NCI-H510A treated with DMSO at 0.1 percent for 48 hours (cell line): ENCODE measurements at regions not wholly inside any gene's neighbourhood (a gene's known extent, or its start where the extent isn't known, plus 50 kb on each side); places are given as distances from the start of the nearest gene placed in this dataset.

Experiments
- DNase-seq: peaks from one replicate; lab custom pipeline; 2025; lab: John Stamatoyannopoulos, UW

DNA sequence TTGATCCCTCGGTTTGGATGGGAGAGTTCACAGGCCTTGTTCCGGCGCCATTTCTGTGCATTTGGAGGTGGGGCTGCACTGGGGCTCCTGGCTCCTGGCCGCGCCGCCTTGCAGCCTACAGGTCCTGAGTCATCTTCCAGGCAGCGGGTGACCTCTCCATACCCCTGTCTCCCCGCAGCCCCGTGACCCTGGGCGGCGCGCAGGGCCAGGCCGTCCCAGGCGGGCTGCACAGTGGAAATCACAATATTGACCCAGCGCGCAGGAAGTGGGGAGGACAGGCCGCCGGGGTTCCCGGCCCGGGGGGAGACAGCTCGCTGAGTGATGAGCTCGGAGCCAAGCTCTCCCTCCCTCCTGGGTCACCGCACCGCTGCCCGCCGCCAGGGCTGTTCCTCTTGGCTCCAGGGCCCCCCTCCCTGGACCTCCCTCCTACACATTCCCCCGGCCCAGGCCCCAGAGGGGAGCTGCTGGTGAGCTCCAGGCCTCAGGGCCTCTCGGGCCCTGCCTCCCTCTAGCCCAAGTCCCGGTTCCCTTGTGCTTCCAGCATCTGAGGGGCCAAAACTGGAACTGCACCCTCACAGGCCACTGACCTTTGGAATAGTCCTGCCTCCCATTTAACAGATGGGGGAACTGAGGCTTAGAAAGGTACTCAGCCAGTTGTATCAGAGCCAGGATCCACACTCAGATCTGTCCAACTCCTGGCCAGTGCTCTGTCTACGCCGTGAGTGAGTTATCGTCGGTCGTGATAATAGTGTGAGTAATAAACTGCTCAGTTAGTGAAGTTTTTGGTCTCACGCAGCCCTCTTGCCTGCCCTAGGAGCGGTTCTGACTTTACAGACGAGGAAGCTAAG is 142.9 kb upstream of the WNT4 start:
- DNase-seq = no peak

DNA sequence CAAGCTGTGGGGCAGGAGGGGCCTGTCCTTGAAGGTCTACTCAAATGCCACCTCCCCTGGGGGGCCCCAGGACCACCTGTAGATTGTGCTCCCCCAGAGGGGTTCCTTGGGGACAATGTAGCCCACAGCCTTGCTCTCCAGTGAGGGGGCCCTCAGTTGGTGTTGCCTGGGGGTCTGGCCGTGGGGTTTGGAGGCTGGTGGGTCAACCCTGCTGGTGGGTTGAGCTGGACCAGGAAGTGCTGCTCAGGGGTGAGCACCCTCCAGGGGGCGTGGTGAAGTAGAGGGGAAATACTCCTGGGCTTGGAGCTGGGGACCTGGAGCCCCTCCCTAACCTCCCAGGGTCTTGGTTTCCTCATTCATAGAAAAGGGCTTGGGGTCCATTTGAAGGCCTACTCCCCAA is 143.6 kb upstream of the WNT4 start:
- DNase-seq = no peak

DNA sequence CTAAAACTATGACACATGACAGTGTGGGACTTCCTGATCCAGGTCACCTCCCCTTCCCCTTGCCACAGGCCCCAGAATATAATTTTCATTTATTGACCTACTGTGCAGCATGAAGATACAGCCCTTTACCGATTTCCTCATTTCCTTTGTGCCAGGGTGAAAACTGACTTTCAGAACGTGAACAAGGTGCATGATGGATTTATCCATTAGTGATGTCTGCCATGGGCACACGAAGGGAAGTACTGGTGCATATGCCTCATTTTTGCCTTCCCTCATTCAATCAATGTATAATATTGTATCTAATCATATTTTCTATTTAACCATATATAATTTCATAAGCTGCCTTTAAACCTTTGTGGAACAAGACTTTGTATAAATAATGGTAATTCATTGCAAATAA is 144.4 kb upstream of the WNT4 start:
- no peak for DNase-seq

DNA sequence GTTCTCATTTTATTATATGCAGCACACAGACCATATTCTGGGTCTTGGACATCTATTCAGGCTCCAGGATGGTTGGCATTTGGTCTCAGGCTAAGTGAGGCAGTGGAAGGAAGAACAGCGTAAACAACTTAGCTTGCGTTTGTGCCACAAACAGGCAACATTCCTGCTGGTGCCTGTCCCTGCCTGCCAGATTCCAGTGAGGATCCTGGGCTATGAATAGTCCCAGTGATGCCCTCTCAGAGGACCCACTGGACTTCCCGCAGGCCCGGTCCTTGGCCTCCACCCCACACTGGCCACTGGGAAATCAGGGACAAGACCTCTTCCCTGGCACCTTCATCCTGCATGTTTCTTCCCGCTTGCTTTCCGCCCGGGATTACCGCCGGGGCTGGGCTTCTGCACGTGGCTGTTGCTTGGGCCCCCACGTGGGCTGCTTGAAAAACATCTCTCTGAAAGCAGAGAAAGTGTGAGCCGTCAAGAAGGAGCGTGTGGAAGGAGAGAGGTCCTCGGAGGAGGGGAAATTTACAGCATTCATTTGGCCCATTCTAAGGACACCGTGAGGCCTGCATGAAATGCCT is 145.1 kb upstream of the WNT4 start:
- no peak for DNase-seq

DNA sequence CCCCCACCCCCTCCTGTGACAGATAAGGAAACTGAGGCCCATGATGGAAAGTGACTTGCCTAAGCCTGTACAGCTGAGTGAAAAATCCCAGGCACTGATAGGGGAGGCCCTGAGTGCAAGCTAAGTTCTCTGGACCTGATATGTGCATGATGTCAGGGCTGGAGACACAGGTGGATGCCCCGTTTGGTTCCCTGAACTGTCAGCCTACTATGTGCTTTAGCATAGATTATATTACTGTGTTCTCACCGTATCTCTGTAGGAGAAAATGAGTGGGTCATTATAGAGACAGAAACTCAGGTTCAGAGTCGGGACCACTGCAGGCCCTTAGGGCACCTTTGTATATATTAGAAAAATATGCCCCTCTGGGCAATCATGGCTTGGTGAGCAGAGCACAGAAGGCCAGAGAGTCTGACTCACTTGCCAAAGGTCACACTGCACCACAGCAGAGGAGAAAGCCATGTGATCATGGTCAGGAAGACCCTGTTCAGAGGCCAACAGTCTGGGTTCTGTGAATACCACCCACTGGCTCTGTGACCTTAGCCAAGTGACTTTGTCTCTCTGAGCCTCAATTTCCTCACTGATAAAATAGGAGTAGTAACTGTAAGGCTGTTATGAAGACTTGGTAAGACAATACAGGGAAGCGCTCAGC is 145.8 kb upstream of the WNT4 start:
- no peak for DNase-seq

DNA sequence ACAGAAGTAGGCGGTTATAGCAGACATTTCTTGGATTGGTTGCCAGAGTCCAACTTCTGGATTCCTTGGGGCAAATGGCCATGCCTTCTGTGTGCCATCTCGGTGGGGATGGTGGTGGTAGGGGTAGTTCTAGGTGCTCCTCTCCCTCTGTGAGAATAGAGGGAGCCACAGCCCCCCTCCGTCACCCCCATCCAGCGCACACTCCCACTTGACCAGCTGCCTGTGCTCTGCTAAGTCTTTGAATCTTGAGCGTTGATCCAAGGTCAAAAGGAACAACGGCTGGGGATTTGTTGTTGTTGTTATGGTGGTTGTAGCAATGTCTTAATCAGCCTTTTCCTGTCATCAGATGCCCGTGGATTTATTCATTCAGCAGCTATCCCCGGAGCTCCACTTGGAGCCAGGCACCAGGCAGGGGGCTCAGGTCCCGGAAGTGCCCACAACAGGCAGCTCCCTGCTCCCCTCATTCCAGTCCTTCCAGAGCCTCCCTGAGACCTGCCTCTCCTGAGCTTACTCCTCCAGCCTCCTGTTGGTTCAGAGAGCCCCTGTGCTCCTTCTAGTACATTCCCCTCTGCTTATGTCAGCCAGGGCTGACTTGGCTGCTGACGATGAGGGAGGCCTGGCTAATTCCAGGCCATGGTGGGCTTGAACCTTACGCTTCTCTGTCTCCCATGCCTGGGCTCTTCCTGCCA is 146.6 kb upstream of the WNT4 start:
- DNase-seq = no peak

DNA sequence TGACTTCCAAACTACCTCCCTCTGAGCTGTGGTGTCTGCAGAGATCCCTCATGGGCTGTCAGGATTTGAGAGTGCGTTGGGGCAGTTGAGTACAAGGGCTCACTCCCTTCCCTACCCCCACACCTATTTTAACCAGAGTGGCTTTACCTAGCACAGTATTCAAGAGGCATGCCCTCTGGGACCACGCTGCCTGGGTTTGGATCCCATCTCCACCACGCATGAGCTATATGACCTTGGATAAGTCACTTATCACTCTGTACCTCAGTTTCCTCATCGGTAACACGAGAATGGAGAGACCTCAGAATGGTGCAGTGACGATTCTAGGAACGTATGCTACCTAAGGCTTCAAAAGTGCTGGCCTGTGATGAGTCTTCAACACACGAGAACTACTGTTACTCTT is 147.3 kb upstream of the WNT4 start:
- no peak for DNase-seq

DNA sequence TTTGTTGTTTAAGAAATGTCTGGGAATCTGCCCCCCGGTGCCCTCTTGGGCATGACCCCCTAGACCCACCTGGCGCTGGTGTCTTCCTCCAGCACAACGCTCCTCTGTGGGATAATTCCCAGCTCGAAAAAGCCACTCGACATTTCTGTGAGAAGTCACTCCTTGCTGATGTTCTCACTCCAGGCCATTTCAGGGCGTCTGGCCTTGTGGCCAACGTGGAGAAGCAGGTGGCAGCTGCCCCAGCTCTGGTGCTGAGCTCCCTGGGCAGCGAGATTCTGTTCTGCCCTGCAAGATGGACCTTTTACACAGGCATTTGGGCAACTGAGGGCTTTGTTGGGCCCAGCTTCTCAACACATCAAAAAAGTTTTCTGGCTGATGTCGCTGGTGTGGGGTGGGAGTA is 147.7 kb upstream of the WNT4 start:
- DNase-seq = no peak

DNA sequence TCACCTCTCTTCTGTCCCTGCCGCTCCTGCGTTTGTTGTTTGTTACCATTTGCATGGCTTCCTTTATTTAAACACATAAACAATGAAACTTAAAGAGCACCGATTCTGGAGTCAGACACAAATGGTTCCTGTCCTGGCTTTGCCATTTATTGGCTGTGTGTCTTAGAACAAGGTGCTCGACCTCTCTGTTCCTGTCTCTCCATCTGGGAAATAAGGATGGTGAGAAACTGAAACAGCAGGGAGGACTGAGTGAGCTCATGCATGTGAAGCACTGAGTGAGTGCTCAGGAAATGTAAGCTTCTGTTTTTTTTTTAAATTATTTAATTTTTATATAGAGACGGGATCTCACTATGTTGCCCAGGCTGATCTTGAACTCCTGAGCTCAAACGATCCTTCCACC is 148.2 kb upstream of the WNT4 start:
- DNase-seq = no peak

DNA sequence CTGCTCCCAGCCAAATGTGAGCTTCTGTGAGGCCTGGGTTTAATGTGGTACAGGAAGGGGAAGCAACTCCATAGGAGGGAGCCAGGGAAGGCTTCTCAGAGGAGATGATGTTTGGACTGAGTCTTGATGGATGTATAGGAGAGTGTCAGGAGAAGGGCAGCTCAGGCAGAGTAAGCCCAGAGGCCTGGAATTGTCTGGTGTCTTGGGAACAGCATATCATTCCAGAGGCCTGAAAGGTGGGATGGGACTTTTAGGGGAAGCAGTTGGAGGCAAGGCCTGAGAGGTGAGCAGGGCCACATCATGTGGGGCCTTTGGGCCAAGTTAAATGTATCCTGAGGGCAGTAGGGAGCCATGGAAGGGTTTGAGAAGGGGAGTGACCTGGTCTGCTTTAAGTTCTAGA is 148.6 kb upstream of the WNT4 start:
- DNase-seq = no peak

DNA sequence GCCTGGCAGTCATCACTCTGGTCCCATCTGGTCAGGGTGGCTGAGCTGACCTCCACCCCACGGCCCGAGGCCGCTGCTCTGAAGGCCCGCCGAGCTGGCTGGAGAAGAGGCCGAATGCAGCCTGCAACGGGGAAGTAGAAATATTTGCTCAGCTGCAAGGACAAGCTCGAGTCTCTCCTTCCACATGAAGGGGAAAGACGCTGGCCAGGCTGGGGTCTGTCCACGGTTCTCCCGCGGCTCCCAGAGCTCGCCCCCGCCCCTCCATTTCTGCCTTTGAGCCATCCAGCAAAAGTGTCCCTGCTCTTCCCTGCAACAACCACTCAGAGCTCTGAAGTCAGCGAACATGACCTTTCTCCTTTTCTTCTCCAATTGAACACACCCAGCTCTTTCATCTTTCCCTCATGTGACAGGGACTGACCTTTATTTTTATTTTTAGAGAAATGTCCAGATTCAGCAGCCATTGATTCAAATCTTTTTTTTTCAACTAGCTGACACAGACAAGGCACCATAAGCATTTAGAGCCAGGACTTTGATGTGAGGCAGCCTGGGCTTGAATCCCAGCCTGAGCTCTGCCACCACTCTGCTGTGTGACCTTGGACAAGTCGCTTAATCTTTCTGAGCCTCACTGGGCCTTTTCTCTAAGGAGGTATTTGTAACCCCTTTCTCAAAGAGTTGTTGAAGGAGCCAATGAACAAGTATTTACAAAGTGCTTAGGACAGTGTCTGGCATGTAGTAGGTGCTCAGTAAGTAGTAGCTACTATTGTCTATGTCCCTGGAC is 149.3 kb upstream of the WNT4 start:
- DNase-seq = no peak

DNA sequence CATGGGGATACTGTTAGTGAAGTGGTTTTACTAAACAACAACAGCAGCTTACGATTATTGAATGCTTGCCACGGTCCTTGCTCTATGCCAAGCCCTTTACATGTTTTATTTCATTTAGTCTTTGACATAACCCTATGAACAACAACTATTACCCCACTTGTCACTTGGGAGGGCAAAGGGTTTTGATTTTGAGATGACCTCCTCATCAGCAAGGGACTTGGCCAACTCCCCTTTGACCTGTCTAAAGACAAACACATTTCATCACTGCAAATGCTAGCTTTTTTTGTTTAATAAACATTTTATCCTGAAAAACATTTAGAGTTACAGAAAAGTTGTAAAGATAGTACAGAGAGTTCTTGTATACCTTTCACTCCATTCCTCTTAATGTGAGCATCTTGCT is 152.5 kb upstream of the WNT4 start:
- DNase-seq = no peak

DNA sequence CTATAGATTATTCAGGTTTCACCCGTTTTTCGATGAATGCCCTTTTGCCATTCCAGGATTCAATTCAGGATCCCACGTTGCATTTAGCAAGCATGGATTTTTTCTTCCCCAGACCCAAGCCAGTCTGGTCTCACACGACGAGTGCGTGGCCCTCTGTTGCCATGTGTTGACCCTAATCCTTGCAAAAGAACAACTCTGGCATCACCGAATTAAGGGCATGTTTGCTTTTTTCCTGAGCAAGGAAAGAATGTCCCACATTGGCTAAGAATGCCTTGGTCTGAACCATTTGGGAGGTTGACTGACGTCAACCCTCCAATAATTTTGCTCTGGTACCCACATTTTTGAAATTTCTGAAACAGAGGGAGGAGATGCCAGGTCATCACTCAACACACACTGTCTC is 153.0 kb upstream of the WNT4 start:
- DNase-seq = no peak

DNA sequence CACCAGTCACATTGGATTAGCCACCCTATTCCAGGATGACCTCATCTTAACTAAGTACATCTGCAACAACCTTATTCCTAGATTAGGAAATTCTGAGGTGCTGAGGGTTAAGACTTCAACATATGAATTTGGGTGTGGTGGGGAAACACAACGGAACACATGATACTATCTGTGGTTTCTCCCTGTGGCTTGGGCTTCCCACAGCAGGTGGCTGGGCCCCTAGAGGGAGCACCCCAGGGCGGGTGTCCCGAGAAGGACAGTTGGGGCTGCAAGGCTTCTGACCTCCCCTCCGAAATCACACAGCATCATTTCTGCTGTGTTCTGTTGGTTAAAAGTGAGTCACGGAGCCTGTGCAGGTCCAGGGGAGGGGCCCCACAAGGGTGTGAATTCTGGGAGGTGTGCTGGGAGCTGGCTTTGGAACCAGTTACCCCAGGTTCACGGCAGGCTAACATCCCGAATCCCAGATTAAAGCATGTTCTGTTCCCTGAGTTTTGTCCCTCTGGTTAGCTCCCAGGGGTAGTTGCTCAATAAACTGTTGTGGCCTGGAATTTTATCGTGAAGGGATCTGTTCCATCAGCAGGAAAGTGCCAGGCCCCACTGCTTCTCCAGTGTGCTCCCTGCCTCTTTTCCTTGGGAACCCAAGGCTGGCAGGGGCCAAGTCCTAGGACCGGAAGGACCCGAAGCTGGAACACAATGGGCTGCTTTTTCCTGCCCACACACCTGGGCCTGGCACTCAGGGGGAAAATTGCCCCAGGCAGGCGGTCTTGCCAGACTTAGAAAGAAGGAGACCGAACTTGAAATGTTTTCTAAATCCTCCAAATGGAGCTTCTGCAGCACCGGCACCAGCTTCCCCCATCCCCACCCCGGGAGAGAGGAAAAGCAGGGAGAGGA is 154.0 kb upstream of the WNT4 start:
- no peak for DNase-seq

DNA sequence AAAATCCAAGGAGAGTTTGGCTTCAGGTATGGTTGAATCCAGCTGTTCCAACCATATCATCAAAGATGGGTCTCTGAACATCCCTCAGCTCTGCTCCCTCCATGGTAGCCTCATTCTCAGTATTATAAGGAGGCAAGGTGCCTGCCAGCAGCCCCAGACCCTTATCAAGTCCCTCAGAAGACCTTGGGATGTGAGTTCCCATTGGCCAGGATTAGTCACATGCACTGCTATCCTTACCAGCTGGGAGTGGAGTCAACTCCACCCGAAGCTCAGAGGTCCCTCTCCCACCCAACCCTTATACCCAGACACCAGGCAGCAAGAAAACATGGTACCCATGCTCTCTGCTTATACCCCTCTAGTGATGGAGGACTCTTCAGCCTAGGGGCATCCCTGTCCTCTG is 153.7 kb upstream of the ZBTB40 start:
- DNase-seq = no peak

DNA sequence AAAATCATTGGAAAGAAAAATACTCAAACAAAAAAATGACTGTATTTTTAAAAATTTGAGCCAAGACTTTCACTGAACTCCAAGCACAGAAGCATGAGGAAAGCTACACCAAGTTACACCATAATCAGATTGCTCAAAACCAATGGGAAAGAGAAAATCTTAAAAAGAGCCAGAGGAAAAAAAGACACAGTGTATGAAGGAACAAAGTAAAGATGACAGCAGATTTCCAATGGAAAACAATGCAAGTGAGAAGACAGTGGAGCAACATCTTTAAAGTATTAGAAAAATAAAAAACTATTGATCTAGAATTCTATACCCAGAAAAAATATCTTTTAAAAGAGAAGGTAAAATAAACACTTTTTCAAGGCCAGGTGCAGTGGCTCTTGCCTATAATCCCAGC is 147.8 kb upstream of the ZBTB40 start:
- no peak for DNase-seq

DNA sequence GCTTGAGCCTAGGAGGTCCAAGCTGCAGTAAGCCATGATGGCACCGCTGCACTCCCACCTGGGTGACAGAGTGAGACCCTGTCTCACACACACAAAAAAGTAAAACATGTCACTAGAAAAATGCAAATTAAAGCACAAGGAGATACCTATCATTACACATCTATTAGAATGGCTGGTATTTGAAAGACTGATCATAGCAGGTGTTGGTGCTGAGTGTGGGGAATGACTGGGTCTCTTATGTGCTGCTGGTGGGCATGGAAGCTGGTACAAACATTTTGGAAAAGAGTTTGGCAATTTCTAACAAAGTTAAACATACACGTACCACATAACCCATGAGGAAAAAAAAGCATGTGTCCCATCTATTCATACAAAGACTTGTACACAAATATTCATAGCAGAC is 142.1 kb upstream of the ZBTB40 start:
- DNase-seq = no peak

DNA sequence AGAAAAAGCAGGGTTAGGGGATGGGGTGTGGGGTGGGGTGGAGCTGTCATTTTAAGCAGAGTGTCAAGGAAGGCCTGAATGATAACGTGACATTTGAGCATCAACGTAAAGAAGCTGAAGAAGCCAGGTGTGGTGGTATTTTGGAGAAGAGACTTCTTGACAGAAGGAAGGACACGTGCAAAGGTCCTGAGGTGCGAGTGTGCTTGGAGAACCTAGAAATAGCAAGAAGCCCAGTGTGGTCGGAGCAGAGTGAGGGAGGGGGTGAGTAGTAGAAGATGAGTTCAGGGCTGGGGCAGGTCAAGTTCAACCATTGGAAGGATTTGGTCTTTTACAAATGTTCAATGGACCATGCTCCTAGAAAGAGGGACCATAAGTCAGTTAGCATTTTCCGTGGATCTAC is 140.2 kb upstream of the ZBTB40 start:
- no peak for DNase-seq

DNA sequence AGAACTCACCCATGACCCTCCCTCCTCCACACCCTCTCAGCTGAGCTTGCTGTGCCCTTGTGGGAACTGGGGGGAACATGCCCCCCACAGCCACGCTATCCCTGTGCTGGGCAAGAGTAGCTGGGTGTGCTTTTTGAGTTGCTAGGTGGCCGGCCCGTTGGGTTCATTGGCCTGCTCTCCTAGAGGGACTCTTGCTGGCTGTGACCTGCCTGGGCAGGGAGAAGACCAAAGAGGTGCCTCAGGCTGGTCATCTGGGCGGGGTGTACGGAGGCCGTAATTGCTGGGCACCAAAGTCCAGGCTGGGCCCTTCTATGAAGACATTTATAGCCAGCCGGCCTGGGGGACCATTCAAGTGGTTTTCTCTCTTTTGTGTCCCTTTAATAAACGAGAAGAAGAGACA is 138.3 kb upstream of the ZBTB40 start:
- DNase-seq = no peak

DNA sequence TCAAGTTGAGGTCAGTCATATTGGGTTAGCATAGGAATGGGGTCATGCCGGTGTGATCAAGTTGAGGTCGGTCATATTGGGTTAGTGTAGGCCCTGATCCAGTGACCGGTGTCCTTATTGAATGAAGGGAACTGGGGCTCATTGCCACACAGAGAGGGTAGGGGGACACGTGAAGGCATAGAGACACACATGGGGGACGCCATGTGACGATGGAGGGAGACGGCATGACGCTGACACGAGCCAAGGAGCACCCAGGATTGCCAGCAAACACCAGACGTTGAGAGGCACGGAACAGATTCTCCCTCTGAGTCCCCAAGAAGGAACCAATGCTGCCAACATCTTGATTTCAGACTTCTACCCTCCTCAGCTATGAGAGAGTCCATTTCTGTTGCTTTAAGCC is 136.9 kb upstream of the ZBTB40 start:
- no peak for DNase-seq
